ENCODE measurements at regions not wholly inside any gene's neighbourhood (a gene's known extent, or its start where the extent isn't known, plus 50 kb on each side); places are given as distances from the start of the nearest gene placed in this dataset.

GRCh38 chr1:198889101-198889500, 250.3 kb downstream of the PTPRC start:
- TF ChIP-seq POLR2A (IDR thresholded peaks at IDR 0.05) (no peak), CTCF (IDR thresholded peaks at IDR 0.05) (no peak)
